WTC11 (cell line): ENCODE measurements at regions not wholly inside any gene's neighbourhood (a gene's known extent, or its start where the extent isn't known, plus 50 kb on each side); places are given as distances from the start of the nearest gene placed in this dataset.

ENCODE experiments used
- ATAC-seq: fragments of 200-7000 bp; cut with Tn5 transposase; 2 replicates; pipeline ENCODE4 v1.10.0; 2021; ENCODE audit warnings: mild to moderate bottlenecking, moderate library complexity
- CTCF ChIA-PET: fragments of 300-600 bp; sonication (Branson Sonifier 250); formaldehyde crosslinking; loops from one replicate; lab custom pipeline; 2021; ENCODE audit warnings: antibody characterized with exemption; lab: Charles Lee
- POLR2A ChIA-PET: fragments of 350-600 bp; sonication (Branson Sonifier 250); formaldehyde crosslinking; loops from one replicate; lab custom pipeline; 2021; ENCODE audit warnings: antibody characterized with exemption; lab: Charles Lee
- DNase-seq: peaks from one replicate; pipeline ENCODE4 v3.0.0; 2021; ENCODE audit warnings: low spot score
- H3K27ac Mint-ChIP-seq: 2 replicates; pipeline ENCODE4 v1.8.0; 2021; ENCODE audit warnings: mixed read lengths
- H3K27me3 Mint-ChIP-seq: 2 replicates; pipeline ENCODE4 v1.8.0; 2021; ENCODE audit warnings: low read depth, mild to moderate bottlenecking, moderate library complexity, mixed read lengths
- H3K36me3 Mint-ChIP-seq: 2 replicates; pipeline ENCODE4 v1.8.0; 2021; ENCODE audit warnings: mixed read lengths
- H3K4me1 Mint-ChIP-seq: 2 replicates; pipeline ENCODE4 v1.8.0; 2022; ENCODE audit warnings: mixed read lengths
- H3K4me3 Mint-ChIP-seq: 2 replicates; pipeline ENCODE4 v1.8.0; 2021; ENCODE audit warnings: mild to moderate bottlenecking, moderate library complexity, mixed read lengths
- H3K9me3 Mint-ChIP-seq: 2 replicates; pipeline ENCODE4 v1.8.0; 2021; ENCODE audit warnings: mixed read lengths
- AFF4 ChIP-seq: sonication (generic); formaldehyde crosslinking; IDR thresholded peaks from 2 replicates; pipeline ENCODE4 v1.8.1; 2023; ENCODE audit warnings: mild to moderate bottlenecking, missing genetic modification reagents, borderline replicate concordance
- ARID4B ChIP-seq: sonication (generic); formaldehyde crosslinking; IDR thresholded peaks from 2 replicates; pipeline ENCODE4 v1.8.0; 2023; ENCODE audit warnings: missing genetic modification reagents, mild to moderate bottlenecking, borderline replicate concordance
- ATF1 ChIP-seq: sonication (generic); formaldehyde crosslinking; IDR thresholded peaks from 2 replicates; pipeline ENCODE4 v1.8.1; 2023; ENCODE audit warnings: mild to moderate bottlenecking, moderate library complexity, missing genetic modification reagents
- CREM ChIP-seq: sonication (generic); formaldehyde crosslinking; IDR thresholded peaks from 2 replicates; pipeline ENCODE4 v1.8.1; 2022; ENCODE audit warnings: mild to moderate bottlenecking, missing genetic modification reagents, moderate library complexity
- E2F1 ChIP-seq: sonication (generic); formaldehyde crosslinking; IDR thresholded peaks from 2 replicates; pipeline ENCODE4 v1.8.0; 2022; ENCODE audit warnings: mild to moderate bottlenecking, missing genetic modification reagents
- FOXK1 ChIP-seq: sonication (generic); formaldehyde crosslinking; IDR thresholded peaks from 2 replicates; pipeline ENCODE4 v1.8.0; 2022; ENCODE audit warnings: mild to moderate bottlenecking, moderate library complexity, missing genetic modification reagents
- FOXP1 ChIP-seq: sonication (generic); formaldehyde crosslinking; IDR thresholded peaks from 2 replicates; pipeline ENCODE4 v1.8.0; 2022; ENCODE audit warnings: missing genetic modification reagents, mild to moderate bottlenecking, moderate library complexity, borderline replicate concordance
- GABPB1 ChIP-seq: sonication (generic); formaldehyde crosslinking; IDR thresholded peaks from 2 replicates; pipeline ENCODE4 v1.8.1; 2023; ENCODE audit warnings: mild to moderate bottlenecking, missing genetic modification reagents
- IRF1 ChIP-seq: sonication (generic); formaldehyde crosslinking; IDR thresholded peaks from 2 replicates; pipeline ENCODE4 v1.8.0; 2023; ENCODE audit warnings: missing genetic modification reagents
- MYBL2 ChIP-seq: sonication (generic); formaldehyde crosslinking; IDR thresholded peaks from 2 replicates; pipeline ENCODE4 v1.8.1; 2023; ENCODE audit warnings: mild to moderate bottlenecking, moderate library complexity, missing genetic modification reagents
- NR3C1 ChIP-seq: sonication (generic); formaldehyde crosslinking; conservative IDR thresholded peaks from 2 replicates; pipeline ENCODE4 v1.8.1; 2023; ENCODE audit warnings: low read depth, mild to moderate bottlenecking, missing genetic modification reagents
- OVOL2 ChIP-seq: fragments of 250-450 bp; sonication (Bioruptor Pico); IDR thresholded peaks from 2 replicates; pipeline ENCODE4 v1.9.0; 2021; ENCODE audit warnings: mild to moderate bottlenecking, borderline replicate concordance
- RELA ChIP-seq: sonication (generic); formaldehyde crosslinking; IDR thresholded peaks from 2 replicates; pipeline ENCODE4 v1.8.1; 2022; ENCODE audit warnings: missing genetic modification reagents, mild to moderate bottlenecking, borderline replicate concordance
- SMAD3 ChIP-seq: sonication (generic); formaldehyde crosslinking; IDR thresholded peaks from 2 replicates; pipeline ENCODE4 v1.8.0; 2022; ENCODE audit warnings: missing genetic modification reagents, mild to moderate bottlenecking, borderline replicate concordance
- ZNF138 ChIP-seq: sonication (generic); formaldehyde crosslinking; conservative IDR thresholded peaks from 2 replicates; pipeline ENCODE4 v1.8.1; 2022; ENCODE audit warnings: mild to moderate bottlenecking, moderate library complexity, missing genetic modification reagents
- ZNF219 ChIP-seq: sonication (generic); formaldehyde crosslinking; IDR thresholded peaks from 2 replicates; pipeline ENCODE4 v1.8.0; 2023; ENCODE audit warnings: missing genetic modification reagents, mild to moderate bottlenecking, borderline replicate concordance
- ZNF232 ChIP-seq: sonication (generic); formaldehyde crosslinking; IDR thresholded peaks from 2 replicates; pipeline ENCODE4 v1.8.0; 2022; ENCODE audit warnings: mild to moderate bottlenecking, missing genetic modification reagents
- ZNF281 ChIP-seq: sonication (generic); formaldehyde crosslinking; IDR thresholded peaks from 2 replicates; pipeline ENCODE4 v1.8.0; 2023; ENCODE audit warnings: mild to moderate bottlenecking, missing genetic modification reagents
- ZNF416 ChIP-seq: fragments of 250-450 bp; sonication (Bioruptor Pico); IDR thresholded peaks from 2 replicates; pipeline ENCODE4 v1.9.0; 2021; ENCODE audit warnings: mild to moderate bottlenecking, inconsistent platforms
- ZNF532 ChIP-seq: fragments of 250-450 bp; sonication (Bioruptor Pico); IDR thresholded peaks from 2 replicates; pipeline ENCODE4 v1.9.0; 2021; ENCODE audit warnings: mild to moderate bottlenecking, borderline replicate concordance

GRCh38 chr14:61897300-61897699 lies 135.1 kb downstream of the SNAPC1 start:
- ATAC-seq (no peak), DNase-seq (no peak)
- POLR2A ChIA-PET = no interaction called here
- no peaks in the 10 kb centered on the region; the same call in 1 of the 2 replicates for H3K27me3 Mint-ChIP-seq
- H3K4me1 Mint-ChIP-seq = peaks cover 14% of the 10 kb centered on the region
- no peak overlapping the region for H3K27ac Mint-ChIP-seq
- no peak overlapping the region for H3K4me3 Mint-ChIP-seq
- no peaks in the 10 kb centered on the region for H3K9me3 Mint-ChIP-seq
- no peak for TF ChIP-seq FOXK1 (CRISPR knock-in tag)
- no peak for TF ChIP-seq GABPB1 (CRISPR knock-in tag)
- TF ChIP-seq SMAD3 (CRISPR knock-in tag) = no peak
- no peak for TF ChIP-seq IRF1
- no peak for TF ChIP-seq RELA (CRISPR knock-in tag)
- no peak for TF ChIP-seq ARID4B (CRISPR knock-in tag)
- TF ChIP-seq ZNF532 (CRISPR knock-in tag) = no peak
- no peak for TF ChIP-seq FOXP1 (CRISPR knock-in tag)
- TF ChIP-seq ATF1 (CRISPR knock-in tag) = no peak
- no peak for TF ChIP-seq MYBL2 (CRISPR knock-in tag)
- no peak for TF ChIP-seq ZNF219 (CRISPR knock-in tag)
- no peak for TF ChIP-seq ZNF138
- no peak for TF ChIP-seq ZNF232 (CRISPR knock-in tag)
- no peak for TF ChIP-seq E2F1 (CRISPR knock-in tag)
- TF ChIP-seq OVOL2 = no peak
- TF ChIP-seq CREM (CRISPR knock-in tag) = no peak
- no peak for TF ChIP-seq ZNF416 (CRISPR knock-in tag)
- no peak for TF ChIP-seq NR3C1 (CRISPR knock-in tag)
- TF ChIP-seq ZNF281 (CRISPR knock-in tag) = no peak
- TF ChIP-seq AFF4 (CRISPR knock-in tag) = no peak
- CTCF ChIA-PET = no interaction called here
- no peaks in the 10 kb centered on the region for H3K36me3 Mint-ChIP-seq
